DOHH2 (cell line): ENCODE measurements at regions not wholly inside any gene's neighbourhood (a gene's known extent, or its start where the extent isn't known, plus 50 kb on each side); places are given as distances from the start of the nearest gene placed in this dataset.

Experiments
- EZH2phosphoT487 ChIP-seq: fragments of 200-600 bp; sonication (generic); IDR thresholded peaks from 2 replicates; pipeline ENCODE4 v1.6.1; 2017; ENCODE audit warnings: borderline replicate concordance, mild to moderate bottlenecking, antibody characterized with exemption, low read length, moderate library complexity, mixed read lengths
- TF ChIP-seq, protein P1 (sequence below): fragments of 200-600 bp; sonication (generic); IDR thresholded peaks from one replicate; pipeline ENCODE4 v1.5.1; 2014; ENCODE audit warnings: antibody characterized with exemption, mild to moderate bottlenecking, low read depth, low read length; ENCODE audit not compliant: poor library complexity, severe bottlenecking

DNA sequence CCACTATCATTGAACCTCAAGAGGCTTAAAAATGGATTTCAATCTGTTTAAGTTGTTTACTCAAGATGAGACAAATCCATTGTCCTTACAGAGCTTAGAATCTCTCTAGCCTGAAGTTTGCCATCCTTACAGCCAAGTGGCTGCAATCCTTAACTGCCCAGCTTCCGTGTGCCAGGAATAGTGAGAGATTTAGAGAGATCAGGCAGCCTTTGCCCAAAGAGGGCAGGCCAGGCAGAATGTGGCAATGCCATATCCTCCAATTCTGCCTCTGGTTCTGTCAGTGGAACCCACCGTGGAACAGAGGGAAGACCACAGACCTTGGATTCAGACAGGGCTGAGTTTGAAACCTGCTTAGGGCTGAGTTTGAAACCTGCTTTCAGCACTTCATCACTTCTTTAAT is 374.3 kb downstream of the VPS13C start:
- TF ChIP-seq, protein P1, sequence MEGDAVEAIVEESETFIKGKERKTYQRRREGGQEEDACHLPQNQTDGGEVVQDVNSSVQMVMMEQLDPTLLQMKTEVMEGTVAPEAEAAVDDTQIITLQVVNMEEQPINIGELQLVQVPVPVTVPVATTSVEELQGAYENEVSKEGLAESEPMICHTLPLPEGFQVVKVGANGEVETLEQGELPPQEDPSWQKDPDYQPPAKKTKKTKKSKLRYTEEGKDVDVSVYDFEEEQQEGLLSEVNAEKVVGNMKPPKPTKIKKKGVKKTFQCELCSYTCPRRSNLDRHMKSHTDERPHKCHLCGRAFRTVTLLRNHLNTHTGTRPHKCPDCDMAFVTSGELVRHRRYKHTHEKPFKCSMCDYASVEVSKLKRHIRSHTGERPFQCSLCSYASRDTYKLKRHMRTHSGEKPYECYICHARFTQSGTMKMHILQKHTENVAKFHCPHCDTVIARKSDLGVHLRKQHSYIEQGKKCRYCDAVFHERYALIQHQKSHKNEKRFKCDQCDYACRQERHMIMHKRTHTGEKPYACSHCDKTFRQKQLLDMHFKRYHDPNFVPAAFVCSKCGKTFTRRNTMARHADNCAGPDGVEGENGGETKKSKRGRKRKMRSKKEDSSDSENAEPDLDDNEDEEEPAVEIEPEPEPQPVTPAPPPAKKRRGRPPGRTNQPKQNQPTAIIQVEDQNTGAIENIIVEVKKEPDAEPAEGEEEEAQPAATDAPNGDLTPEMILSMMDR = no peak
- TF ChIP-seq EZH2phosphoT487 = no peak
